ENCODE measurements at regions not wholly inside any gene's neighbourhood (a gene's known extent, or its start where the extent isn't known, plus 50 kb on each side); places are given as distances from the start of the nearest gene placed in this dataset.

DNA sequence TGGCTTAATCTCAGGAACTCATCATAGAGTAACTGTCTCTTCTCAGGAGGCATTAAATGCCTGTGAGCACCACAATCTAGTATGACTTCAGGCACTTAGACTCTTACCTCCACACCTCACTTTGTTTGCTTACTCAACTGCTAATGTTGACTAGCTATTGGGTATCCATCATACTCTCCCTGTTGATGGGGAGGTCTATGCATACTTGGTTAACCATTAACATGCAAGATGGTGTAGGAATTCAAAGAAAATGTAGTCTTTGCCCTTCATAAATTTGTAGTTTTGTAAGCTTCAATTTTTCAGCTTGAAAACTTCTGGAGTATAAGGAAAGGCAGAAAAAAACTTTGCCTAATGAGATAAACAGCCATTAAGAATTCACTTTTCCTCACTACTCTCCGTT, 501.0 kb upstream of the MARCKS start:
- no peak for TF ChIP-seq SREBF2 (IDR thresholded peaks at IDR 0.05)
- TF ChIP-seq, protein P1, sequence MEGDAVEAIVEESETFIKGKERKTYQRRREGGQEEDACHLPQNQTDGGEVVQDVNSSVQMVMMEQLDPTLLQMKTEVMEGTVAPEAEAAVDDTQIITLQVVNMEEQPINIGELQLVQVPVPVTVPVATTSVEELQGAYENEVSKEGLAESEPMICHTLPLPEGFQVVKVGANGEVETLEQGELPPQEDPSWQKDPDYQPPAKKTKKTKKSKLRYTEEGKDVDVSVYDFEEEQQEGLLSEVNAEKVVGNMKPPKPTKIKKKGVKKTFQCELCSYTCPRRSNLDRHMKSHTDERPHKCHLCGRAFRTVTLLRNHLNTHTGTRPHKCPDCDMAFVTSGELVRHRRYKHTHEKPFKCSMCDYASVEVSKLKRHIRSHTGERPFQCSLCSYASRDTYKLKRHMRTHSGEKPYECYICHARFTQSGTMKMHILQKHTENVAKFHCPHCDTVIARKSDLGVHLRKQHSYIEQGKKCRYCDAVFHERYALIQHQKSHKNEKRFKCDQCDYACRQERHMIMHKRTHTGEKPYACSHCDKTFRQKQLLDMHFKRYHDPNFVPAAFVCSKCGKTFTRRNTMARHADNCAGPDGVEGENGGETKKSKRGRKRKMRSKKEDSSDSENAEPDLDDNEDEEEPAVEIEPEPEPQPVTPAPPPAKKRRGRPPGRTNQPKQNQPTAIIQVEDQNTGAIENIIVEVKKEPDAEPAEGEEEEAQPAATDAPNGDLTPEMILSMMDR (IDR thresholded peaks at IDR 0.05) = no peak
- TF ChIP-seq SMC3 (IDR thresholded peaks at IDR 0.05) = no peak
- TF ChIP-seq, protein P2, sequence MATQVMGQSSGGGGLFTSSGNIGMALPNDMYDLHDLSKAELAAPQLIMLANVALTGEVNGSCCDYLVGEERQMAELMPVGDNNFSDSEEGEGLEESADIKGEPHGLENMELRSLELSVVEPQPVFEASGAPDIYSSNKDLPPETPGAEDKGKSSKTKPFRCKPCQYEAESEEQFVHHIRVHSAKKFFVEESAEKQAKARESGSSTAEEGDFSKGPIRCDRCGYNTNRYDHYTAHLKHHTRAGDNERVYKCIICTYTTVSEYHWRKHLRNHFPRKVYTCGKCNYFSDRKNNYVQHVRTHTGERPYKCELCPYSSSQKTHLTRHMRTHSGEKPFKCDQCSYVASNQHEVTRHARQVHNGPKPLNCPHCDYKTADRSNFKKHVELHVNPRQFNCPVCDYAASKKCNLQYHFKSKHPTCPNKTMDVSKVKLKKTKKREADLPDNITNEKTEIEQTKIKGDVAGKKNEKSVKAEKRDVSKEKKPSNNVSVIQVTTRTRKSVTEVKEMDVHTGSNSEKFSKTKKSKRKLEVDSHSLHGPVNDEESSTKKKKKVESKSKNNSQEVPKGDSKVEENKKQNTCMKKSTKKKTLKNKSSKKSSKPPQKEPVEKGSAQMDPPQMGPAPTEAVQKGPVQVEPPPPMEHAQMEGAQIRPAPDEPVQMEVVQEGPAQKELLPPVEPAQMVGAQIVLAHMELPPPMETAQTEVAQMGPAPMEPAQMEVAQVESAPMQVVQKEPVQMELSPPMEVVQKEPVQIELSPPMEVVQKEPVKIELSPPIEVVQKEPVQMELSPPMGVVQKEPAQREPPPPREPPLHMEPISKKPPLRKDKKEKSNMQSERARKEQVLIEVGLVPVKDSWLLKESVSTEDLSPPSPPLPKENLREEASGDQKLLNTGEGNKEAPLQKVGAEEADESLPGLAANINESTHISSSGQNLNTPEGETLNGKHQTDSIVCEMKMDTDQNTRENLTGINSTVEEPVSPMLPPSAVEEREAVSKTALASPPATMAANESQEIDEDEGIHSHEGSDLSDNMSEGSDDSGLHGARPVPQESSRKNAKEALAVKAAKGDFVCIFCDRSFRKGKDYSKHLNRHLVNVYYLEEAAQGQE (IDR thresholded peaks at IDR 0.05) = no peak
- TF ChIP-seq, protein P3, sequence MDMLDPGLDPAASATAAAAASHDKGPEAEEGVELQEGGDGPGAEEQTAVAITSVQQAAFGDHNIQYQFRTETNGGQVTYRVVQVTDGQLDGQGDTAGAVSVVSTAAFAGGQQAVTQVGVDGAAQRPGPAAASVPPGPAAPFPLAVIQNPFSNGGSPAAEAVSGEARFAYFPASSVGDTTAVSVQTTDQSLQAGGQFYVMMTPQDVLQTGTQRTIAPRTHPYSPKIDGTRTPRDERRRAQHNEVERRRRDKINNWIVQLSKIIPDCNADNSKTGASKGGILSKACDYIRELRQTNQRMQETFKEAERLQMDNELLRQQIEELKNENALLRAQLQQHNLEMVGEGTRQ (IDR thresholded peaks at IDR 0.05) = no peak
- TF ChIP-seq POLR2A (IDR thresholded peaks at IDR 0.05; ENCODE audit: low read length) = no peak
- no peak for TF ChIP-seq RCOR1 (IDR thresholded peaks at IDR 0.05; ENCODE audit: low read depth, low read length)
- no peak for TF ChIP-seq CBX8 (IDR thresholded peaks at IDR 0.05)
- no peak for TF ChIP-seq HOXA7 (CRISPR knock-in tag; IDR thresholded peaks at IDR 0.05)

Data from A549 (cell line).